ENCODE measurements at regions not wholly inside any gene's neighbourhood (a gene's known extent, or its start where the extent isn't known, plus 50 kb on each side); places are given as distances from the start of the nearest gene placed in this dataset.
"Not testable (repeated sequence)": the region's sequence is repeated elsewhere in the genome, so short reads cannot be mapped to it uniquely, and the experiment has no call there.

DNA sequence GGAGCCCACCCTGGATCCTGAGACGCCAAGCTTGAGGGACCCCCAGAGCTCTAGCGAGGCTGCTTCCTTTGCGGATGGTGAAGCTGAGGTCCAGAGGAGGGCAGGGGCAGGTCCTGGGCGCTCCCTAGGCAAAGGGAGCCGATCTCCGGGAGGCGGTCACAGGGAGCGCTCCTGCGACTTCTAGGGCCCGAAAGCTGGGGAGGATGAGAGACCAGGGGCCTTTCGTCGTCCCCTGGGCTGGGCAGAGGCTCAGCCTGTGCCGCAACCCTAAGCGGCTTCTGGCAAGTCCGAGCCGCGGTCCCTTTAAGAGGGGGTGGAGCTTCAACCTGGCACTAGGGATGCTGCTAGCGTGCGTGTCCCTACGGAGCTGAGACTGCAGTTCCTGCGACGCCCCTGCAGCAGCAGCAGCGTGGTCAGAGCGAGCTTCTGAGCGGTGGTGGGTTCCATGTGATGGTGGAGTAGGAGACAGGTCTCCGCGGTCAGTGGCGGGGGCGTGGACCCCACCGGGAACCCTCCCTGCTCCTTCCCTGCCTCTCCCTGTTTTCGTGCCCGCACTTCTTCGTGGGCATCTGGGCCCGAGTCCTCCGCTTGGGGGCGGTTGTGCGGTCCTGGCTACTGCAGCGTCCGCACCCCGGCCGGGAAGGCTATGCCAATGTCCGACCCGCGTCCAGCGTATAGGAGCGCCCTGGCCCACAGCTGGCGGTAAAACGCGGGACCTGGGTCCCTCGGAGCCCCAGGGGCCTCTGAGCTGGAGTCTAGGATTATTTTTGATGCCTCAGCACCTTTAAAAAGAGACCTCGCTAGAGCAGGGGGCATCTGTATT, 154.6 kb downstream of the CCDC74A start:
- Histone ChIP-seq H3K4me3 (ENCODE audit: low read depth, low read length) (peak overlapping the region; percentile 88), H3K27ac (ENCODE audit: low read depth, low read length) (peak overlapping the region; percentile 77), H3K27me3 (ENCODE audit: control insufficient read depth, insufficient read depth, low read length) (no peaks in the 10 kb centered on the region), H3K9me3 (ENCODE audit: control insufficient read depth, insufficient read depth, low read length) (no peaks in the 10 kb centered on the region; the same call in 1 of the 2 replicates)
- CTCF ChIA-PET: interaction anchor here (0.6 to 3.6 kb wide), 4 partner anchors 9 to 190 kb away, joined by 3 to 31 read pairs (median 7); partner anchors contain the start of gene MZT2A
- TF ChIP-seq, protein P1, sequence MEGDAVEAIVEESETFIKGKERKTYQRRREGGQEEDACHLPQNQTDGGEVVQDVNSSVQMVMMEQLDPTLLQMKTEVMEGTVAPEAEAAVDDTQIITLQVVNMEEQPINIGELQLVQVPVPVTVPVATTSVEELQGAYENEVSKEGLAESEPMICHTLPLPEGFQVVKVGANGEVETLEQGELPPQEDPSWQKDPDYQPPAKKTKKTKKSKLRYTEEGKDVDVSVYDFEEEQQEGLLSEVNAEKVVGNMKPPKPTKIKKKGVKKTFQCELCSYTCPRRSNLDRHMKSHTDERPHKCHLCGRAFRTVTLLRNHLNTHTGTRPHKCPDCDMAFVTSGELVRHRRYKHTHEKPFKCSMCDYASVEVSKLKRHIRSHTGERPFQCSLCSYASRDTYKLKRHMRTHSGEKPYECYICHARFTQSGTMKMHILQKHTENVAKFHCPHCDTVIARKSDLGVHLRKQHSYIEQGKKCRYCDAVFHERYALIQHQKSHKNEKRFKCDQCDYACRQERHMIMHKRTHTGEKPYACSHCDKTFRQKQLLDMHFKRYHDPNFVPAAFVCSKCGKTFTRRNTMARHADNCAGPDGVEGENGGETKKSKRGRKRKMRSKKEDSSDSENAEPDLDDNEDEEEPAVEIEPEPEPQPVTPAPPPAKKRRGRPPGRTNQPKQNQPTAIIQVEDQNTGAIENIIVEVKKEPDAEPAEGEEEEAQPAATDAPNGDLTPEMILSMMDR (IDR thresholded peaks at IDR 0.05; ENCODE audit: low read depth, low read length): peak; percentile 45
- peak; percentile 45 for DNase-seq (ENCODE audit: low read depth, low spot score)
- POLR2A ChIA-PET: interaction anchor here (0.8 to 1.2 kb wide), 5 partner anchors 9 to 190 kb away, joined by 3 to 18 read pairs (median 4); no protein-coding TSS in a partner anchor

DNA sequence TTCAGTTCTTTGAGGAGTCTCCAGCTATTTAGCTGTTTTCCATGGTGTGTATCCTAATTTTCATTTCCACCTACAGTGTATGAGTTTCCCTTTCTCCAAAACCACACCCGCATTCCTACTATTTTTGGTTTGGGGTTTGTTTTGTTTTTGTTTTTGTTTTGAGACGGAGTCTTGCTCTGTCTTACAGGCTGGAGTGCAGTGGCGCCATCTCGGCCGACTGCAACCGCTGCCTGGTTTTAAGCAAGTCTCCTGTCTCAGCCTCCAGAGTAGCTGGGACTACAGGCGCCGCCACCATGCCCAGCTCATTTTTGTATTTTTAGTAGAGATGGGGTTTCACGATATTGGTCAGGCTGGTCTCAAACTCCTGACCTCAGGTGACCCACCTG, 155.2 kb downstream of the CCDC74A start:
- DNase-seq (ENCODE audit: low read depth, low spot score): not testable (repeated sequence)
- CTCF ChIA-PET: interaction anchor here (1.8 to 3.6 kb wide), 3 partner anchors 10 to 190 kb away, joined by 5 to 31 read pairs (median 9); partner anchors contain the start of gene MZT2A
- POLR2A ChIA-PET: interaction anchor here (1.0 kb wide), 1 partner anchor 14 kb away, joined by 4 read pairs; no protein-coding TSS in a partner anchor

DNA sequence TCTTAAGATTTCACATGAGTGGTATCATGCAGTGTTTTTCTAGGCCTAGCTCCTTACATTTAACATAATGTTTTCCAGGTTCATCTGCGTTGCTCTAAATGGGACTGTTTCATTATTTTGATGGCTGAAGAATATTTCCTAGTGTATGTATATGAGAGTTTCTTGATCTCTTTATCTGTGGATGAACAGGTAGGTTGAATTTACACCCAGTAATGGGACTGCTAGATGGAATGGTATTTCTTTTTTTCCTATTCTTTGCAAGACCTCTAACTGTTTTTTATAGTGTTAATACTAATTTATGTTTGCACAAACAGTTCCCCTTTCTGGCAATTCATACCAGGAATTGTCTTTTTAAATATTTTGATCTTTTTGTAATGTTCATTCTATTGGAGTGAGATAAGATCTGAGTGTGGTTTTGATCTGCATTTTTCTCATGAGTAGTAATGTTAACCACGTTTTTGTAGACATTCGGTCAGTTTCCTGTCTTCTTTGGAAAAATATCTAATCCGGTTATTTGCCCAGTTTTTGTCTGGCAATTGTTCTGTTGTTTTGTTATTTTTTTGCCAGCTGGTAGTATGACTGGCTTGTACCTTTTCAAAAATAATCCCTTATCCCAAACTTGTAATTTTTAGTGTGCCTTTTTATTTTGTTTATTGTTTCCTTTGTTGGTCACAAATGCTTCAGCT, 157.1 kb downstream of the CCDC74A start:
- CTCF ChIA-PET: interaction anchor here (1.5 to 3.6 kb wide), 2 partner anchors 12 to 117 kb away, joined by 5 to 31 read pairs; no protein-coding TSS in a partner anchor
- H3K27me3 ChIP-seq (ENCODE audit: control insufficient read depth, insufficient read depth, low read length); DNase-seq (ENCODE audit: low read depth, low spot score); H3K9me3 ChIP-seq (ENCODE audit: control insufficient read depth, insufficient read depth, low read length); POLR2A ChIA-PET: not testable (repeated sequence)
- Histone ChIP-seq H3K27ac (ENCODE audit: low read depth, low read length) (peak overlapping the region; percentile 25), H3K4me3 (ENCODE audit: low read depth, low read length) (peak overlapping the region; percentile 88)

More for the DNA sequence above, 155.2 kb downstream of the CCDC74A start:
- H3K27me3 ChIP-seq (ENCODE audit: control insufficient read depth, insufficient read depth, low read length); H3K9me3 ChIP-seq (ENCODE audit: control insufficient read depth, insufficient read depth, low read length): not testable (repeated sequence)
- Histone ChIP-seq H3K4me3 (ENCODE audit: low read depth, low read length) (peak overlapping the region; percentile 88), H3K27ac (ENCODE audit: low read depth, low read length) (peak overlapping the region; percentile 77)

DNA sequence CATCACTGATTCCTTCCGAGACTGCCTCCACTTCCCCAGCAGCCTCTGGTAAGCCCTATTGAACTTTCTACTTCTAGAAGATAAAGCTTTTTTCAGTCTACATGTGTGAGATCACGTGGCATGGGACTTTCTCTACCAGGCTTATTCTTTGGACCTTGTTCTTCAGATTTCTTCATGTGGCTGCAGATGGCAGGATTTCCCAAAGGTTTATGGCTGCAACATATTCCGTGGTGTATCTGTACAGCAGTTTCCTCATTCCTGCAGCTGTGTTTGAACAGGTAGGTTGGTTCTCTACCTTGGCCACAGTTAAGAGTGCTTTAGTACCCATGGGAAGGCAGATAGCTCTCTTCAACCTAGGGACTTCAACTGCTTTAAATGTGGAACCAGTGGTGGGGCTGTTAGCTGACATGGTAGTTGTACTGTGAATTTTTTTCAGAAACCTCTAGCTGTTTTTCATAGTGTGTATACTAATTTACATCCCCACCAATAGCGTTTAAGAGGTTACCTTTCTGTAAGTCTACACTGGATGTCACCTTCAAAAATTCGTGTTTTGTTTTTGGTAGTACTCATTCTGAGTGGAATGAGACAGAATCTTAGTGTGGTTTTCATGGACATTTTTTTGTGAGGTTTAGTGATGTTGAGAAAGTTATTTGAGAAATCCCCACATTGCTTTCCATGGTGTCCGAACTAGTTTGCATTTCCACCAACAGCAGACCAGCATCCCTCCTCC, 158.6 kb downstream of the CCDC74A start:
- DNase-seq (ENCODE audit: low read depth, low spot score); H3K4me3 ChIP-seq (ENCODE audit: low read depth, low read length); H3K27ac ChIP-seq (ENCODE audit: low read depth, low read length); H3K9me3 ChIP-seq (ENCODE audit: control insufficient read depth, insufficient read depth, low read length); H3K27me3 ChIP-seq (ENCODE audit: control insufficient read depth, insufficient read depth, low read length); CTCF ChIA-PET; POLR2A ChIA-PET: not testable (repeated sequence)

DNA sequence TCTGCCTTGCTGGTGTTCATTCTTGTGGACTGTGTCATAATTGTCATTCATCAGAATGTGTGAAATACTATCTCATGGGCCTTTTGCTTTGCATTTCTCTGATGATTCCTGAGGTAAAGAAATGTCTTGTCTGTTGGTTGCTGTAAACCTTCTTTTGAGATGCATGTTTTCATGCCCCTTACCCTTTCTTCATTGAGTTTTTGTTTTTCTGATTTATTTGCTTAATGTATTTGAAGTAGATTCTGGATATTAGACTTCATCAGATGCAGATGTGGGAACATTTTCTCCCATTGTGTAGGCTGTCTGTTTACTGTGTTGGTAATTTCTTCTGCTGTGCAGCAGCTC, 159.2 kb downstream of the CCDC74A start:
- H3K4me3 ChIP-seq (ENCODE audit: low read depth, low read length); DNase-seq (ENCODE audit: low read depth, low spot score); CTCF ChIA-PET; POLR2A ChIA-PET; H3K9me3 ChIP-seq (ENCODE audit: control insufficient read depth, insufficient read depth, low read length); H3K27me3 ChIP-seq (ENCODE audit: control insufficient read depth, insufficient read depth, low read length); H3K27ac ChIP-seq (ENCODE audit: low read depth, low read length): not testable (repeated sequence)

DNA sequence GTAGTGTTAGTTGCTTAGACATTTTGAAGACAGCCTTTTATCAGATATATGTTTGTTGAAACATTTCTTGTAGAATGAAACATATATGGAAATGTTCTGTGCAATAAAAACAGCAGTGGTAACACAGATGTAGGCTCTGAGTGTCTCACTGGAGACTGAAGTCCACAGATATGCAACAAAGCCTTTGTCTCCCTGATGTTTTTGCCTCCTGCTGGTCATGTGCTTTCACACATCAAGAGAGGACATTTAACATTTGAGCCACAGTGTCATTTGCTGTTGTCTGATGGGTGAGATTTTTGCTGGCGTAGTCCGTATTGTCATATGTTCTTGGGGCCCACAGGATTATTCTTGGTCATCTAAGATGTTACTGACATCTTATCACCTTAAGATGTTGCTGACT, 161.4 kb downstream of the CCDC74A start:
- CTCF ChIA-PET; H3K4me3 ChIP-seq (ENCODE audit: low read depth, low read length); H3K27ac ChIP-seq (ENCODE audit: low read depth, low read length); DNase-seq (ENCODE audit: low read depth, low spot score); H3K9me3 ChIP-seq (ENCODE audit: control insufficient read depth, insufficient read depth, low read length); POLR2A ChIA-PET; H3K27me3 ChIP-seq (ENCODE audit: control insufficient read depth, insufficient read depth, low read length): not testable (repeated sequence)

DNA sequence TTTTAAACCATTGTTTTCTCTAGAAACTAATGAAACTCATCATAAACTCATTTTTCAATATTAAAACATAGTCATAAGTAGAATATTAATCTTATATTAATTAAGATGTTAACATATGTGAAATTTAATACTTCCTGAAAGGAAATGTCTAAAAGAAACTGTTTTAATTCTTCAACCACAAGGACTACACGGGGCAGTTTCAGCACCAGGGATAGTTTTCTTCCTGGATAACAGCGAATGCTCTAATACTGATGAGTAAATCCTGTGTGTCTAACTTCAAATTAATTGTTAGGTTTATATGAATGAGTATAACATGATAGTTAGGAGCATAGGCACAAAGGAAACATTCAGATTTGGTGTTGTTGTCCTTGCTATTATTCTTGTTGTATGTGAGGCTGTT, 183.6 kb downstream of the CCDC74A start:
- H3K4me3 ChIP-seq (ENCODE audit: low read depth, low read length); H3K9me3 ChIP-seq (ENCODE audit: control insufficient read depth, insufficient read depth, low read length); H3K27ac ChIP-seq (ENCODE audit: low read depth, low read length); CTCF ChIA-PET; DNase-seq (ENCODE audit: low read depth, low spot score); POLR2A ChIA-PET; H3K27me3 ChIP-seq (ENCODE audit: control insufficient read depth, insufficient read depth, low read length): not testable (repeated sequence)

DNA sequence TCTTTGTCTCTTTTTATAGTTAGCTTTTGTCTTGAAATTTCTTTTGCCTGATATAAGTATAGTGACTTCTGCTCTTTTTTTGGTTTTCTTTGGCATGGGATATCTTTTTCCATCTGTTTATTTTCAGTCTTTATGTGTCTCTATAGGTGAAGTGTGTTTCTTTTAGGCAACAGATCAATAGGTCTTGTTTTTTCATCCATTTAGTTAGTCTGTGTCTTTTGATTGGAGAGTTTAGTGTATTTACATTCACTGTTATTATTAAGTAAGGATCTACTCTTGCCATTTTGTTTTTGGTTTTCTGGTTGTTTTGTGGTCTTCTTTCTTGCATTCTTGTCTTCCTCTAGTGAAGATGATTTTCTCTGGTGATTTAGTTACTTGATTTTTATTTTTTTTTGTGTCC, 190.2 kb downstream of the CCDC74A start:
- POLR2A ChIA-PET; H3K27me3 ChIP-seq (ENCODE audit: control insufficient read depth, insufficient read depth, low read length); H3K4me3 ChIP-seq (ENCODE audit: low read depth, low read length); H3K9me3 ChIP-seq (ENCODE audit: control insufficient read depth, insufficient read depth, low read length); CTCF ChIA-PET; DNase-seq (ENCODE audit: low read depth, low spot score); H3K27ac ChIP-seq (ENCODE audit: low read depth, low read length): not testable (repeated sequence)

DNA sequence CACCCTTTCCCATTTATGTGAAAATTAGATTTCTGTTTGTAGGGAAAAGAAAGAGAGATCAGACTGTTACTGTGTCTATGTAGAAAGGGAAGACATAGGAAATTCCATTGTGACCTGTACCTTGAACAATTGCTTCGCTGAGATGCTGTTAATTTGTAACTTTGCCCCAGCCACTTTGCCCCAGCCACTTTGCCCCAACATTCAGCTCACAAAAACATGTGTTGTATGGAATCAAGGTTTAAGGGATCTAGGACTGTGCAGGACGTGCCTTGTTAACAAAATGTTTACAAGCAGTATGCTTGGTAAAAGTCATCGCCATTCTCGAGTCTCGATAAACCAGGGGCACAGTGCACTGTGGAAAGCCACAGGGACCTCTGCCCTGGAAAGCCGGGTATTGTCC, 193.5 kb downstream of the CCDC74A start:
- H3K27me3 ChIP-seq (ENCODE audit: control insufficient read depth, insufficient read depth, low read length); H3K4me3 ChIP-seq (ENCODE audit: low read depth, low read length); DNase-seq (ENCODE audit: low read depth, low spot score); CTCF ChIA-PET; H3K9me3 ChIP-seq (ENCODE audit: control insufficient read depth, insufficient read depth, low read length); POLR2A ChIA-PET; H3K27ac ChIP-seq (ENCODE audit: low read depth, low read length): not testable (repeated sequence)

DNA sequence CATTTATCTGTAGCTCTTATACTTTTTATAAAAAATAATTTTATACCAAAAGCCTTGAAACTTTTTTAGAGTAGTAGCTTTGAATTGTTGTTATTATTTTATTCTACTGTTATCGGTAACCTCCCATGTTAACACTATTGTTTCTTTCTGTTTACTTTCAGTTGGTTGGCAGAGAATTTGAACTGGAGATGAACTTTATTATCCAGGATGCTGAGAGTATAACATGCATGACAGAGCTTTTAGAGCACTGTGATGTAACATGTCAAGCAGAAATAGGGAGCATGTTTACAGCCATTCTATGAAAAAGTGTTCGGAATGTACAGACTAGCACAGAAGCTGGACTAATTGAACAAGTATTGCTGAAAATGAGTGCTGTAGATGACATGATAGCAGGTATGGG, 194.6 kb downstream of the CCDC74A start:
- H3K27me3 ChIP-seq (ENCODE audit: control insufficient read depth, insufficient read depth, low read length); H3K27ac ChIP-seq (ENCODE audit: low read depth, low read length); H3K9me3 ChIP-seq (ENCODE audit: control insufficient read depth, insufficient read depth, low read length); H3K4me3 ChIP-seq (ENCODE audit: low read depth, low read length); POLR2A ChIA-PET; DNase-seq (ENCODE audit: low read depth, low spot score); CTCF ChIA-PET: not testable (repeated sequence)
